OCI-LY1 (cell line): ENCODE measurements at regions not wholly inside any gene's neighbourhood (a gene's known extent, or its start where the extent isn't known, plus 50 kb on each side); places are given as distances from the start of the nearest gene placed in this dataset.

ENCODE experiments used
- CTCF ChIP-seq: fragments of 200-600 bp; sonication (generic), shearing (Covaris generic); IDR thresholded peaks from 2 replicates; pipeline ENCODE4 v1.5.1; 2017; ENCODE audit warnings: mild to moderate bottlenecking, antibody characterized with exemption, low read length, moderate library complexity, mixed read lengths
- EZH2 ChIP-seq: fragments of 200-600 bp; sonication (generic), shearing (Covaris generic); IDR thresholded peaks from 2 replicates; pipeline ENCODE4 v1.8.0; 2017; ENCODE audit warnings: borderline replicate concordance, mixed run types, mild to moderate bottlenecking, antibody characterized with exemption, low read length, moderate library complexity, mixed read lengths

GRCh38 chr4:160044693-160045092 lies 941.8 kb downstream of the RAPGEF2 start:
- TF ChIP-seq CTCF (no peak), EZH2 (no peak)
